Stimulated activated CD8-positive, alpha-beta memory T cell treated with anti-CD3 and anti-CD28 coated beads, Interleukin-4, amount 100 ng/mL, for 4 hours (primary cell): ENCODE measurements at regions not wholly inside any gene's neighbourhood (a gene's known extent, or its start where the extent isn't known, plus 50 kb on each side); places are given as distances from the start of the nearest gene placed in this dataset.
"Not testable (repeated sequence)": the region's sequence is repeated elsewhere in the genome, so short reads cannot be mapped to it uniquely, and the experiment has no call there.

Experiments
- DNase-seq, 2 donors: peaks; one replicate each; pipeline ENCODE4 v3.0.0-alpha.2; 2020; ENCODE audit warnings: low read depth in 2 of 2, low spot score in 1 of 2

- DNase-seq, result no peak
Observed at GRCh38 chr17:20935740-20936139, 107.1 kb downstream of the USP22 start.

GRCh38 chr17:20938244-20938643 lies 104.6 kb downstream of the USP22 start:
- DNase-seq, result no peak

GRCh38 chr17:20938988-20939615 lies 103.7 kb downstream of the USP22 start:
- no peak for DNase-seq

- DNase-seq, result no peak
Observed at GRCh38 chr17:20941872-20942271, 100.9 kb downstream of the USP22 start.

GRCh38 chr17:20944014-20944865 lies 98.6 kb downstream of the USP22 start:
- no peak for DNase-seq

GRCh38 chr17:20947708-20948107 lies 95.1 kb downstream of the USP22 start:
- DNase-seq, result not testable (repeated sequence)

- no peak for DNase-seq
Observed at GRCh38 chr17:20948984-20949777, 93.6 kb downstream of the USP22 start.
